Kidney (tissue), 13 donors: ENCODE measurements at regions not wholly inside any gene's neighbourhood (a gene's known extent, or its start where the extent isn't known, plus 50 kb on each side); places are given as distances from the start of the nearest gene placed in this dataset.

Experiments used
- DNase-seq, 5 donors: peaks; one replicate each; pipeline ENCODE4 v3.0.0-alpha.2; 2013 to 2020
- FAIRE-seq: peaks from 2 replicates; lab custom pipeline; 2012; peaks lifted over from hg19 to GRCh38; lab: Jason Lieb, UNC
- H3K27ac ChIP-seq, 2 donors: one replicate each; pipeline ENCODE4 v1.7.0; 2013; ENCODE audit warnings: low read depth in 2 of 2, low read length in 2 of 2, inconsistent platforms in 1 of 2
- H3K27me3 ChIP-seq: one replicate; pipeline ENCODE4 v1.7.1; 2013; ENCODE audit warnings: low read length, inconsistent platforms; ENCODE audit not compliant: control insufficient read depth, insufficient read depth
- H3K36me3 ChIP-seq, 3 donors: one replicate each; pipeline versions ENCODE4 v1.7.0 to v1.7.1; 2013; ENCODE audit warnings: low read length in 3 of 3, control low read depth in 1 of 3, inconsistent platforms in 1 of 3; ENCODE audit not compliant: insufficient read depth in 3 of 3, control insufficient read depth in 2 of 3
- H3K4me1 ChIP-seq, 3 donors: one replicate each; pipeline versions ENCODE4 v1.7.0 to v1.7.1; 2013; ENCODE audit warnings: low read length in 3 of 3, inconsistent platforms in 1 of 3, low read depth in 1 of 3; ENCODE audit not compliant: control insufficient read depth in 2 of 3, insufficient read depth in 2 of 3
- H3K4me3 ChIP-seq, 3 donors: one replicate each; pipeline versions ENCODE4 v1.7.0 to v1.8.1; 2013; ENCODE audit warnings: low read length in 3 of 3, control low read depth in 1 of 3, inconsistent platforms in 1 of 3
- H3K9ac ChIP-seq, 3 donors: one replicate each; pipeline versions ENCODE4 v1.7.0 to v1.7.1; 2013; ENCODE audit warnings: low read length in 3 of 3, control low read depth in 1 of 3, inconsistent platforms in 1 of 3
- H3K9me3 ChIP-seq, 3 donors: one replicate each; pipeline versions ENCODE4 v1.7.0 to v1.7.1; 2013; ENCODE audit warnings: low read length in 3 of 3, control low read depth in 1 of 3, inconsistent platforms in 1 of 3; ENCODE audit not compliant: control insufficient read depth in 2 of 3, insufficient read depth in 1 of 3
- intact Hi-C: fragments of 100-400 bp; cut with DNase I; formaldehyde crosslinking; loops from one replicate; pipeline ENCODE4 v1.11.1; 2022
- TF ChIP-seq, protein P1 (sequence below): IDR thresholded peaks from 3 replicates; pipeline ENCODE4 v1.5.1; 2012; ENCODE audit warnings: mild to moderate bottlenecking, moderate library complexity, borderline replicate concordance; ENCODE audit not compliant: insufficient read depth; ENCODE audit errors: extremely low read depth
- donor health status: control.
- donor health status: control.
- donor health status: control.
- donor health status: control.
- donor health status: control.
- donor health status: DM: yes; HTN: yes; CAD: no.
- donor health status: Normal renal cell carcinoma (clear cell type).

- Histone ChIP-seq H3K9me3 (peaks cover 0 to 5% (median 0%) of the 10 kb centered on the region in 3 donors), H3K27me3 (no peaks in the 10 kb centered on the region), H3K27ac (no peak overlapping the region), H3K4me1 (peaks cover 0 to 2% (median 0%) of the 10 kb centered on the region in 3 donors), H3K4me3 (no peak overlapping the region), H3K36me3 (no peaks in the 10 kb centered on the region), H3K9ac (no peak overlapping the region)
- intact Hi-C loops, result no loop called here
- DNase-seq (no peak), FAIRE-seq (no peak)
- TF ChIP-seq, protein P1, sequence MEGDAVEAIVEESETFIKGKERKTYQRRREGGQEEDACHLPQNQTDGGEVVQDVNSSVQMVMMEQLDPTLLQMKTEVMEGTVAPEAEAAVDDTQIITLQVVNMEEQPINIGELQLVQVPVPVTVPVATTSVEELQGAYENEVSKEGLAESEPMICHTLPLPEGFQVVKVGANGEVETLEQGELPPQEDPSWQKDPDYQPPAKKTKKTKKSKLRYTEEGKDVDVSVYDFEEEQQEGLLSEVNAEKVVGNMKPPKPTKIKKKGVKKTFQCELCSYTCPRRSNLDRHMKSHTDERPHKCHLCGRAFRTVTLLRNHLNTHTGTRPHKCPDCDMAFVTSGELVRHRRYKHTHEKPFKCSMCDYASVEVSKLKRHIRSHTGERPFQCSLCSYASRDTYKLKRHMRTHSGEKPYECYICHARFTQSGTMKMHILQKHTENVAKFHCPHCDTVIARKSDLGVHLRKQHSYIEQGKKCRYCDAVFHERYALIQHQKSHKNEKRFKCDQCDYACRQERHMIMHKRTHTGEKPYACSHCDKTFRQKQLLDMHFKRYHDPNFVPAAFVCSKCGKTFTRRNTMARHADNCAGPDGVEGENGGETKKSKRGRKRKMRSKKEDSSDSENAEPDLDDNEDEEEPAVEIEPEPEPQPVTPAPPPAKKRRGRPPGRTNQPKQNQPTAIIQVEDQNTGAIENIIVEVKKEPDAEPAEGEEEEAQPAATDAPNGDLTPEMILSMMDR, result no peak
Observed at GRCh38 chr9:81417299-81417675, 272.1 kb downstream of the TLE1 start.

DNA sequence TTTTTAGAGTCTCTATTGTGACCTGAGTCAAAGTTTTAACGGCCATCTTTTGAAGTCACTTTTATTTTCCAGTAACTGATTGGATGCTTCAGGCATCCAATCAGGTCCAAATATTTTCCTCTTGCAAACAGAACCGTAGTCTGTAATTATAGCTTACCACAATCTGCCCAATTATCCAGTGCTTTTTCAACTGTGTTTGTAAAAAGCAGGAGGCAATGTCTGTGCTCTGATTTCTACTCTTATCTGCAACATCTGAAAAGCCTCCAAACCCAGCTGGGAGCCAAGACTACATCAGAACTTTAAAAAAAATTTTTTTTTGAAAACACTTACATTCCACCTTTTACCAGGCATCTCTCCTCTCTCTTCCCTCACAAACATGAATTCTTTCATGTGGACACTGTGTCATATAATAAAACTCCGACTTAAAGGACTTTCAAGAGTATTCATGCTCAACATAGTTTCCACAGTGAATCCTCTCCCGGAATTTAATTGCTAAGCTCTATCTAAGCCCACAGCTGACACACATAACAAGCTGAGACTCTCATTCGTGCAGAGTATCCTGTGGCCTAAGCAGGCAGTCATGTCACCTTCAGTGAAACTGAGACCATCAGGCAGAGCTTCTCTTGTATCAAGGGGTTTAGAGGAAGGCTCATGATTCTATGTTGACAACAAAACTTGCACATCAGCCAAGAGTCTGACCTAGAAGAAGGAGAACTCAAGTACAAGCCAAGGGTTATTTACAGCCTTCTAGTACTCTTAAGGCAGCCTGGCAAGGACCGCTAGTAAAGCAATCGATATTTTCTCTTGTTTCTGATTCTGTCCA lies 272.7 kb downstream of the TLE1 start:
- Histone ChIP-seq H3K4me3 (no peak overlapping the region), H3K9me3 (peaks cover 0 to 5% (median 0%) of the 10 kb centered on the region in 3 donors), H3K4me1 (peaks cover 0 to 2% (median 0%) of the 10 kb centered on the region in 3 donors), H3K9ac (no peak overlapping the region), H3K36me3 (no peaks in the 10 kb centered on the region), H3K27ac (no peak overlapping the region), H3K27me3 (no peaks in the 10 kb centered on the region)
- no peak for FAIRE-seq
- intact Hi-C loops, result no loop called here
- TF ChIP-seq, protein P1, result no peak
- peak in 3 of 5 donors; percentile 29 to 65 (median 50) for DNase-seq

DNA sequence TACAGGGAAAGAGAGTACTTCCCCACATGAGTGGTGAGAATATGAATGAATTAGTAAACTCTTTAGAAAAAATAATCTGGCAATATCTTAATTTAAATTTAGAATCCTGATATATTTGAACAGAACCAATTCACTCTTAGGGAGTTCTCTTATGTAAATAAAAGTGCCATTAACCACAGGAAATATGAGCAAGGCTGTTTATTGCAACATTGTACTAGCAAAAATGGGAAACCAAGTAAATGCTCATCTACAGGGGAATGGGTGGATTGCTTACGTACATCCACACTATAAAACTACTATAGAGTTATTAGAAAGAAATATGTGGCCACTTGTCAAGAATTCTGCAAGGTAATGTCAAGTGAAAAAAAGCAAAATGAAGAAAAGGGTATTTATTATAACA lies 274.5 kb downstream of the TLE1 start:
- TF ChIP-seq, protein P1, result no peak
- no peak overlapping the region for H3K27ac ChIP-seq
- H3K4me3 ChIP-seq, result no peak overlapping the region
- H3K9me3 ChIP-seq, result no peaks in the 10 kb centered on the region
- intact Hi-C loops, result no loop called here
- H3K36me3 ChIP-seq, result no peaks in the 10 kb centered on the region
- H3K4me1 ChIP-seq, result peaks cover 0 to 2% (median 0%) of the 10 kb centered on the region in 3 donors
- FAIRE-seq (no peak), DNase-seq (no peak)
- H3K9ac ChIP-seq, result no peak overlapping the region
- no peaks in the 10 kb centered on the region for H3K27me3 ChIP-seq

DNA sequence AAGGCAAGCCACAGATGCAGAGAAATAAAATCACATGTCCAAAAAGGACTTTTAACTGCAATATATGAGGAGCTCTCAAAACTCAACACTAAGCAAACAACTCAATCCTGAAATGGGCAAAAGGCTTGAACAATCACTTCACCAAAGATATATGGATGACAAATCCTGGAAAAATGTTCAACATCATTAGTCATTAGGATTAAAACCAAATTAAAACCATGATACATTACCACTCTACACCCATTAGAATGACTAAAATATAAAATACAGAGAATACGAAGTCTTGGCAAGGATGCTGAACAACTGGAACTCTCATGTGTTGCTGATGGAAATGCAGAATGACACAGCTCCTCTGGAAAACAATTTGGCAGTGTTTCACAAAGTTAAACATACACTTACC lies 277.4 kb downstream of the TLE1 start:
- Histone ChIP-seq H3K4me3 (no peak overlapping the region), H3K27me3 (no peaks in the 10 kb centered on the region), H3K27ac (no peak overlapping the region), H3K36me3 (no peaks in the 10 kb centered on the region), H3K9ac (no peak overlapping the region), H3K9me3 (no peaks in the 10 kb centered on the region), H3K4me1 (no peaks in the 10 kb centered on the region)
- DNase-seq, result no peak
- intact Hi-C loops, result no loop called here
- no peak for FAIRE-seq
- TF ChIP-seq, protein P1, result no peak
